Loucy (cell line): ENCODE measurements at regions not wholly inside any gene's neighbourhood (a gene's known extent, or its start where the extent isn't known, plus 50 kb on each side); places are given as distances from the start of the nearest gene placed in this dataset.

ENCODE experiments used
- EZH2phosphoT487 ChIP-seq: fragments of 200-600 bp; IDR thresholded peaks from 2 replicates; pipeline ENCODE4 v1.6.1; 2018; ENCODE audit warnings: antibody characterized with exemption, mild to moderate bottlenecking, moderate library complexity, borderline replicate concordance
- TF ChIP-seq, protein P1 (sequence below): fragments of 200-600 bp; sonication (generic); conservative IDR thresholded peaks from 2 replicates; pipeline ENCODE4 v1.5.1; 2014; ENCODE audit warnings: mild to moderate bottlenecking, antibody characterized with exemption, low read length

- TF ChIP-seq, protein P1, sequence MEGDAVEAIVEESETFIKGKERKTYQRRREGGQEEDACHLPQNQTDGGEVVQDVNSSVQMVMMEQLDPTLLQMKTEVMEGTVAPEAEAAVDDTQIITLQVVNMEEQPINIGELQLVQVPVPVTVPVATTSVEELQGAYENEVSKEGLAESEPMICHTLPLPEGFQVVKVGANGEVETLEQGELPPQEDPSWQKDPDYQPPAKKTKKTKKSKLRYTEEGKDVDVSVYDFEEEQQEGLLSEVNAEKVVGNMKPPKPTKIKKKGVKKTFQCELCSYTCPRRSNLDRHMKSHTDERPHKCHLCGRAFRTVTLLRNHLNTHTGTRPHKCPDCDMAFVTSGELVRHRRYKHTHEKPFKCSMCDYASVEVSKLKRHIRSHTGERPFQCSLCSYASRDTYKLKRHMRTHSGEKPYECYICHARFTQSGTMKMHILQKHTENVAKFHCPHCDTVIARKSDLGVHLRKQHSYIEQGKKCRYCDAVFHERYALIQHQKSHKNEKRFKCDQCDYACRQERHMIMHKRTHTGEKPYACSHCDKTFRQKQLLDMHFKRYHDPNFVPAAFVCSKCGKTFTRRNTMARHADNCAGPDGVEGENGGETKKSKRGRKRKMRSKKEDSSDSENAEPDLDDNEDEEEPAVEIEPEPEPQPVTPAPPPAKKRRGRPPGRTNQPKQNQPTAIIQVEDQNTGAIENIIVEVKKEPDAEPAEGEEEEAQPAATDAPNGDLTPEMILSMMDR, result no peak
- TF ChIP-seq EZH2phosphoT487, result no peak
These were observed 330.7 kb downstream of the LRRC70 start for GRCh38 chr5:62909326-62909725.
